Pancreas (tissue), 10 donors: ENCODE measurements at regions not wholly inside any gene's neighbourhood (a gene's known extent, or its start where the extent isn't known, plus 50 kb on each side); places are given as distances from the start of the nearest gene placed in this dataset.
A peak's percentile ranks its signal among the peaks of the same experiment; 100 is the strongest.

Source experiments
- ATAC-seq, 4 donors: fragments of 200-7000 bp; cut with Tn5 transposase; one replicate each; pipeline versions ENCODE4 v1.8.0 to v1.9.1; 2020; ENCODE audit warnings: mild to moderate bottlenecking in 4 of 4, moderate library complexity in 4 of 4
- DNase-seq, 6 donors: peaks; one replicate each; pipeline ENCODE4 v3.0.0-alpha.2; 2020
- FAIRE-seq: peaks from 2 replicates; lab custom pipeline; 2012; peaks lifted over from hg19 to GRCh38; lab: Jason Lieb, UNC
- H3K27ac ChIP-seq, 4 donors: fragments of 200-600 bp; sonication (generic); 1 replicate in 3 of 4; 2 replicates in 1 of 4; pipeline versions ENCODE4 v1.5.0 to v1.8.0; 2020
- H3K27me3 ChIP-seq, 4 donors: fragments of 200-600 bp; one replicate each; pipeline ENCODE4 v1.8.0; 2021
- H3K36me3 ChIP-seq, 3 donors: fragments of 200-600 bp; sonication (generic) in 1 of 3; one replicate each; pipeline versions ENCODE4 v1.5.0 to v1.8.0; 2020 to 2021
- H3K4me1 ChIP-seq, 3 donors: fragments of 200-600 bp; one replicate each; pipeline ENCODE4 v1.8.0; 2021
- H3K4me3 ChIP-seq, 4 donors: fragments of 200-600 bp; sonication (generic) in 2 of 4; one replicate each; pipeline versions ENCODE4 v1.5.0 to v1.8.0; 2020 to 2021
- H3K9me3 ChIP-seq, 4 donors: fragments of 200-600 bp; one replicate each; pipeline ENCODE4 v1.8.0; 2021
- CTCF ChIP-seq, 4 donors: fragments of 200-600 bp; sonication (generic) in 3 of 4; IDR thresholded peaks; one replicate each; pipeline versions ENCODE4 v1.5.0 to v1.8.0; 2021; ENCODE audit warnings: antibody characterized with exemption in 4 of 4
- WGBS, 2 donors: extraction: QIAGEN DNeasy Blood & Tissue Kit; methylation state at CpG; one replicate each; pipeline ENCODE4 v1.1.7; 2013; 5-methylcytosine and 5-hydroxymethylcytosine counted together
- intact Hi-C, 3 donors: fragments of 100-400 bp; cut with DNase I; formaldehyde crosslinking; loops; one replicate each; pipeline versions ENCODE4 v1.11.1 to v1.14.2; 2022
- donor health status: healthy with polysubstance abuse.
- donor health status: DM: no; HTN: no; CAD: no; lungs with moderate emphysema.
- donor health status: DM: no; HTN: no; CAD: no.
- donor health status: control.
- donor health status: control.
- donor health status: Bipolar disorder and iron deficiency.
- donor health status: DM: yes; HTN: yes; CAD: no.
- donor health status: DM: no; HTN: no; CAD: no.
- donor health status: DM: no; HTN: no; CAD: no.
- donor health status: DM: yes; HTN: yes; CAD: no.

DNA sequence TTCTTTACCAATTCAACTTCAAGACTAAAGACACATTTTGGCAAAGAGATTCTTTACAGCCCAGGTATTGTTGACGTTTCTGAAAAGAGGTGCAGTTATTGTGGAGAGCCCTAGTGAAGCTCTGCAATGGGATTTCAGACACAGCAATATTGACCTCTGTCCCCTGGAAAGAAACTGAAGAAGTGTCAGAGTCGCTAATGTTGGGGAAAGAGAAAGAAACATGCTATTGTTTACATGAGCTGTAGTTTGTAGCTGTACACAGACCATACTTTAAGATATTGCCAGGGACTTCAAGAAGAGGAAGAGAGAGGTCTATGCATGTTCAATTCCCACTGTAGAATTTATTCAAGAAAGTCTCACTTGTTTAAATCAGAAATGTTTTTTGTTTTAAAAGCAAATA is 497.3 kb upstream of the BOD1L1 start:
- FAIRE-seq, result no peak
- DNase-seq, result no peak
- H3K9me3 ChIP-seq, result no peaks in the 10 kb centered on the region
- H3K27ac ChIP-seq, result no peak overlapping the region
- no peaks in the 10 kb centered on the region for H3K27me3 ChIP-seq
- TF ChIP-seq CTCF (IDR thresholded peaks at IDR 0.05), result no peak
- intact Hi-C loops, result no loop called here
- no peaks in the 10 kb centered on the region for H3K36me3 ChIP-seq
- H3K4me3 ChIP-seq, result no peak overlapping the region
- ATAC-seq, result no peak
- no peaks in the 10 kb centered on the region for H3K4me1 ChIP-seq
- WGBS, 2 donors, result 48 to 53% methylated on average over 2 of the region's 2 CpGs

DNA sequence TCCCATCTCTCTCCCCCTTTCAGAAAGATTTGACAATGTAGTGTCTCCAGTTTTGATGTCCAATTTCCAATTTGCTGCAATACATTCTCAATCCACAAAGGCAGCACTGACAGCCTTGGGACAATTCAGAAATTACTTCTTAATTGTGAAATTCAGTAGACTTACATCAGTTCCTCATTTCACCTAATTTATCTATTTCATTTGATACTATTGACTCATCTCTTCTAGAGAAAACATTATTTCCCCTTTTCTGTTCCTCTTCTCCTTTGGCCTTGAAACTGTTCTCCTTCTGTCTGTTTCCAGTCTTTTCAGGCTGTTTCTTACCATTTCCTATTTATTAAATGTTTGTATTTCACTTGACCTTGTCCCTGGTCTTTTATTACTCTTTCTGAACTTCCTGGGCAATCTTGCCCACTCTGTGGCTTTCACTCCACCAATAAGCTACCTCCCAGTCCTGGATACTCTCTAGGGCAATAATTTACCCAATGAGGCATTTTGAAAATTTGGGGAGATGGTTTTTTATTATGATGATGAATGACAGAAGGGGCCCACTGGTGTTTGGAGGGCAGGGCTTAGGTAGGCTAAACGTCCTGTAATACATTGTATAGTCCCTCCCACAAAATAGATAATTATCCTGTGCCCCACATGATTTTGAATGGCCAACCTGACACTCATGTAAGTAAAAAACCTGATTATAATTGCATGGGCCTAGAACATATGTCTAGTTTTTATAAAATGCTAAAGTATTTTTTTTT is 498.0 kb upstream of the BOD1L1 start:
- no peak for FAIRE-seq

GRCh38 chr4:14130551-14130950 is 503.0 kb upstream of the BOD1L1 start:
- no peaks in the 10 kb centered on the region for H3K36me3 ChIP-seq
- intact Hi-C loops, result no loop called here
- H3K9me3 ChIP-seq, result no peaks in the 10 kb centered on the region
- H3K4me3 ChIP-seq, result no peak overlapping the region
- no peak overlapping the region for H3K27ac ChIP-seq
- WGBS, 2 donors, result 45 to 47% methylated on average over 2 of the region's 2 CpGs
- no peak for ATAC-seq
- no peak for FAIRE-seq
- TF ChIP-seq CTCF (IDR thresholded peaks at IDR 0.05), result no peak
- no peaks in the 10 kb centered on the region for H3K27me3 ChIP-seq
- DNase-seq, result no peak
- no peaks in the 10 kb centered on the region for H3K4me1 ChIP-seq

More for the DNA sequence above, 498.0 kb upstream of the BOD1L1 start:
- Histone ChIP-seq H3K4me3 (no peak overlapping the region), H3K27ac (no peak overlapping the region), H3K9me3 (no peaks in the 10 kb centered on the region), H3K4me1 (no peaks in the 10 kb centered on the region), H3K27me3 (no peaks in the 10 kb centered on the region), H3K36me3 (no peaks in the 10 kb centered on the region)
- intact Hi-C loops, result no loop called here
- TF ChIP-seq CTCF (IDR thresholded peaks at IDR 0.05), result no peak
- ATAC-seq (peak in 2 of 4 donors; percentile 37 to 58), DNase-seq (no peak)
- WGBS, 2 donors, result 44 to 52% methylated on average over 1 of the region's 1 CpG

DNA sequence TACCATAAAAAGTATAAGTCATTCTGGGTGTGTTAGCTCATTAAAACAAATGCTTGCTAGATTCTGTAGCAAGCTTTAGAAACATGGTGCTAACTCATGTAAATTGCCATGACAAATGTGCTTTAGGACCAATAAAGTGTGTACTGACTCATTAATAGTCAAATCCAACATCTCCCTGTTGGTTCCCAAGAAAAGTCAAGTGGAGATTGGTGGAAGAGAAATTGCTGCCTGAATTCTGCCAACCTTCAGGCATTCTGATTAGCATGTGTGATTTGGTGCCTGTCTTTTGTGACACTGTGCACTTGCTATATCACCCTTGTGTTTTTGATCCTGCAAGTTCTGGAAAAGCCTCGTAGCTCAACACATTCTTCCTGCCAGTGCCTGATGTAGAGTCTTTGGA is 503.8 kb upstream of the BOD1L1 start:
- ATAC-seq, result no peak
- Histone ChIP-seq H3K4me1 (no peaks in the 10 kb centered on the region), H3K27ac (no peak overlapping the region), H3K9me3 (no peaks in the 10 kb centered on the region), H3K27me3 (no peaks in the 10 kb centered on the region), H3K36me3 (no peaks in the 10 kb centered on the region), H3K4me3 (no peak overlapping the region)
- intact Hi-C loops, result no loop called here
- 64 to 81% methylated on average over 1 of the region's 1 CpG for WGBS, 2 donors
- no peak for TF ChIP-seq CTCF (IDR thresholded peaks at IDR 0.05)
- DNase-seq, result no peak
- FAIRE-seq, result no peak

GRCh38 chr4:14132301-14132700 is 504.8 kb upstream of the BOD1L1 start:
- no peak for FAIRE-seq
- 94 to 95% methylated on average over 1 of the region's 1 CpG for WGBS, 2 donors
- H3K27me3 ChIP-seq, result no peaks in the 10 kb centered on the region
- no peaks in the 10 kb centered on the region for H3K36me3 ChIP-seq
- no peak for ATAC-seq
- H3K4me3 ChIP-seq, result no peak overlapping the region
- H3K4me1 ChIP-seq, result no peaks in the 10 kb centered on the region
- intact Hi-C loops, result no loop called here
- H3K27ac ChIP-seq, result no peak overlapping the region
- no peak for TF ChIP-seq CTCF (IDR thresholded peaks at IDR 0.05)
- H3K9me3 ChIP-seq, result no peaks in the 10 kb centered on the region
- no peak for DNase-seq
